HEK293 (cell line): ENCODE measurements at regions not wholly inside any gene's neighbourhood (a gene's known extent, or its start where the extent isn't known, plus 50 kb on each side); places are given as distances from the start of the nearest gene placed in this dataset.

Experiments
- CTCF ChIA-PET: fragments of 350-600 bp; formaldehyde crosslinking; extraction: SDS; loops from one replicate; lab custom pipeline; 2021; ENCODE audit warnings: antibody characterized with exemption; lab: Yijun Ruan, JAX
- POLR2A ChIA-PET: fragments of 300-600 bp; formaldehyde crosslinking; extraction: SDS; loops from one replicate; lab custom pipeline; 2020; ENCODE audit warnings: antibody characterized with exemption, inconsistent platforms; lab: Yijun Ruan, JAX
- H3K27ac ChIP-seq: fragments of 200-500 bp; sonication (Bioruptor generic); 2 replicates; pipeline ENCODE4 v1.5.1; 2014; ENCODE audit warnings: low read depth, low read length, control low read depth, inconsistent platforms; ENCODE audit errors: extremely low read depth
- H3K36me3 ChIP-seq, 2 experiments: fragments of 200-500 bp in 1 of 2; sonication (Bioruptor generic) in 1 of 2; 1 replicate in 1 of 2; 2 replicates in 1 of 2; pipeline ENCODE4 v1.5.1; 2014 to 2017; ENCODE audit warnings: inconsistent platforms in 2 of 2, low read length in 2 of 2; ENCODE audit not compliant: control insufficient read depth in 2 of 2, insufficient read depth in 1 of 2
- H3K4me1 ChIP-seq: fragments of 200-500 bp; sonication (Bioruptor generic); 2 replicates; pipeline ENCODE4 v1.5.1; 2014; ENCODE audit warnings: mild to moderate bottlenecking, low read length, inconsistent platforms; ENCODE audit not compliant: control insufficient read depth, insufficient read depth
- H3K4me3 ChIP-seq: 2 replicates; pipeline ENCODE4 v1.5.1; 2011; ENCODE audit warnings: low read depth, mild to moderate bottlenecking, control low read depth, low read length, moderate library complexity
- H3K9me3 ChIP-seq: fragments of 200-500 bp; sonication (Bioruptor generic); 2 replicates; pipeline ENCODE4 v1.5.1; 2014; ENCODE audit warnings: low read depth, low read length, inconsistent platforms; ENCODE audit not compliant: control insufficient read depth, insufficient read depth
- GLI4 ChIP-seq: fragments of 450-650 bp; formaldehyde crosslinking; IDR thresholded peaks from 2 replicates; pipeline ENCODE4 v1.5.1; 2016; ENCODE audit warnings: missing biosample characterization, missing genetic modification characterization
- KLF1 ChIP-seq: fragments of 450-650 bp; formaldehyde crosslinking; IDR thresholded peaks from 2 replicates; pipeline ENCODE4 v1.5.1; 2016; ENCODE audit warnings: missing biosample characterization, missing genetic modification characterization
- PRDM1 ChIP-seq: fragments of 450-650 bp; formaldehyde crosslinking; IDR thresholded peaks from 2 replicates; pipeline ENCODE4; 2016; ENCODE audit warnings: missing biosample characterization, missing genetic modification characterization
- PRDM6 ChIP-seq: fragments of 450-650 bp; formaldehyde crosslinking; IDR thresholded peaks from 2 replicates; pipeline ENCODE4 v1.5.1; 2017; ENCODE audit warnings: missing biosample characterization, missing genetic modification characterization
- REST ChIP-seq: fragments of 450-650 bp; formaldehyde crosslinking; IDR thresholded peaks from 2 replicates; pipeline ENCODE4 v1.5.1; 2016; ENCODE audit warnings: missing biosample characterization, missing genetic modification characterization
- ZFP69B ChIP-seq: fragments of 450-650 bp; formaldehyde crosslinking; IDR thresholded peaks from 2 replicates; pipeline ENCODE4 v1.5.1; 2016; ENCODE audit warnings: missing biosample characterization, missing genetic modification characterization
- ZNF132 ChIP-seq: fragments of 450-650 bp; formaldehyde crosslinking; IDR thresholded peaks from 2 replicates; pipeline ENCODE4 v1.5.1; 2017; ENCODE audit warnings: missing biosample characterization, missing genetic modification characterization, borderline replicate concordance
- ZNF140 ChIP-seq: fragments of 450-650 bp; formaldehyde crosslinking; IDR thresholded peaks from 2 replicates; pipeline ENCODE4 v1.5.1; 2016; ENCODE audit warnings: missing biosample characterization, missing genetic modification characterization
- ZNF146 ChIP-seq: fragments of 450-650 bp; formaldehyde crosslinking; IDR thresholded peaks from 2 replicates; pipeline ENCODE4 v1.5.1; 2016; ENCODE audit warnings: missing biosample characterization, missing genetic modification characterization
- ZNF155 ChIP-seq: fragments of 450-650 bp; formaldehyde crosslinking; IDR thresholded peaks from 2 replicates; pipeline ENCODE4 v1.5.1; 2016; ENCODE audit warnings: missing biosample characterization, missing genetic modification characterization
- ZNF157 ChIP-seq: fragments of 450-650 bp; formaldehyde crosslinking; IDR thresholded peaks from 2 replicates; pipeline ENCODE4 v1.5.1; 2016; ENCODE audit warnings: missing biosample characterization, missing genetic modification characterization
- ZNF175 ChIP-seq: fragments of 450-650 bp; formaldehyde crosslinking; IDR thresholded peaks from 2 replicates; pipeline ENCODE4 v1.5.1; 2016; ENCODE audit warnings: missing biosample characterization, missing genetic modification characterization
- ZNF248 ChIP-seq: fragments of 450-650 bp; formaldehyde crosslinking; IDR thresholded peaks from 2 replicates; pipeline ENCODE4 v1.5.1; 2017; ENCODE audit warnings: missing biosample characterization, missing genetic modification characterization
- ZNF292 ChIP-seq: fragments of 450-650 bp; formaldehyde crosslinking; IDR thresholded peaks from 2 replicates; pipeline ENCODE4 v1.5.1; 2016; ENCODE audit warnings: low read depth, missing biosample characterization, missing genetic modification characterization, borderline replicate concordance
- ZNF311 ChIP-seq: fragments of 450-650 bp; formaldehyde crosslinking; IDR thresholded peaks from 2 replicates; pipeline ENCODE4 v1.5.1; 2017; ENCODE audit warnings: missing biosample characterization, missing genetic modification characterization, borderline replicate concordance
- ZNF335 ChIP-seq: fragments of 450-650 bp; formaldehyde crosslinking; conservative IDR thresholded peaks from 2 replicates; pipeline ENCODE4 v1.5.1; 2016; ENCODE audit warnings: missing biosample characterization, missing genetic modification characterization
- ZNF350 ChIP-seq: fragments of 450-650 bp; formaldehyde crosslinking; IDR thresholded peaks from 2 replicates; pipeline ENCODE4 v1.5.0; 2017; ENCODE audit warnings: missing biosample characterization, mild to moderate bottlenecking, missing genetic modification characterization
- ZNF670 ChIP-seq: fragments of 450-650 bp; formaldehyde crosslinking; IDR thresholded peaks from 2 replicates; pipeline ENCODE4 v1.5.1; 2016; ENCODE audit warnings: missing biosample characterization, missing genetic modification characterization, low read depth
- ZNF792 ChIP-seq: fragments of 450-650 bp; formaldehyde crosslinking; IDR thresholded peaks from 2 replicates; pipeline ENCODE4 v1.5.1; 2016; ENCODE audit warnings: missing biosample characterization, missing genetic modification characterization
- TF ChIP-seq, protein P1 (sequence below): fragments of 450-650 bp; formaldehyde crosslinking; IDR thresholded peaks from 2 replicates; pipeline ENCODE4 v1.5.1; 2016; ENCODE audit warnings: missing biosample characterization, missing genetic modification characterization

- H3K9me3 ChIP-seq, result no peaks in the 10 kb centered on the region
- no peaks in the 10 kb centered on the region for H3K36me3 ChIP-seq
- H3K27ac ChIP-seq, result no peak overlapping the region
- POLR2A ChIA-PET, result no interaction called here
- no peak for TF ChIP-seq ZNF157
- TF ChIP-seq ZNF335 (tag by site-specific recombination), result 0 out of 2 replicates have a peak, but pooled peaks have one; percentile 22
- no peak for TF ChIP-seq ZNF248 (tag by site-specific recombination)
- H3K4me1 ChIP-seq, result 0 out of 2 replicates have a peak, but pooled peaks cover 3% of the 10 kb centered on the region
- no peak overlapping the region for H3K4me3 ChIP-seq
- CTCF ChIA-PET, result interaction anchor here (1.1 kb wide), 1 partner anchor 26 kb away, joined by 7 read pairs; no protein-coding TSS in a partner anchor
Observed at GRCh38 chr2:181152701-181153100, 172.3 kb downstream of the UBE2E3 start.

- ChIA-PET POLR2A (no interaction called here), CTCF (no interaction called here)
- Histone ChIP-seq H3K4me1 (0 out of 2 replicates have a peak, but pooled peaks cover 3% of the 10 kb centered on the region), H3K27ac (no peak overlapping the region), H3K36me3 (no peaks in the 10 kb centered on the region), H3K9me3 (no peaks in the 10 kb centered on the region), H3K4me3 (no peak overlapping the region)
- no peak for TF ChIP-seq ZNF311 (tag by site-specific recombination)
- TF ChIP-seq ZFP69B, result no peak
- no peak for TF ChIP-seq ZNF132 (tag by site-specific recombination)
- TF ChIP-seq, protein P1, sequence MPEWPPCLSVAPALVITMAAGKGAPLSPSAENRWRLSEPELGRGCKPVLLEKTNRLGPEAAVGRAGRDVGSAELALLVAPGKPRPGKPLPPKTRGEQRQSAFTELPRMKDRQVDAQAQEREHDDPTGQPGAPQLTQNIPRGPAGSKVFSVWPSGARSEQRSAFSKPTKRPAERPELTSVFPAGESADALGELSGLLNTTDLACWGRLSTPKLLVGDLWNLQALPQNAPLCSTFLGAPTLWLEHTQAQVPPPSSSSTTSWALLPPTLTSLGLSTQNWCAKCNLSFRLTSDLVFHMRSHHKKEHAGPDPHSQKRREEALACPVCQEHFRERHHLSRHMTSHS (tag by site-specific recombination), result no peak
- no peak for TF ChIP-seq ZNF146 (tag by site-specific recombination)
- TF ChIP-seq GLI4 (tag by site-specific recombination), result no peak
Observed at GRCh38 chr2:181153886-181154285, 173.5 kb downstream of the UBE2E3 start.

GRCh38 chr2:181157326-181157725, 176.9 kb downstream of the UBE2E3 start:
- no peak for TF ChIP-seq ZNF670
- no peak for TF ChIP-seq ZNF292
- no peak for TF ChIP-seq ZNF350
- TF ChIP-seq REST, result no peak
- TF ChIP-seq ZNF792 (tag by site-specific recombination), result no peak
- no peak for TF ChIP-seq ZNF140 (tag by site-specific recombination)
- TF ChIP-seq ZNF175 (tag by site-specific recombination), result no peak
- no peak for TF ChIP-seq KLF1 (tag by site-specific recombination)
- TF ChIP-seq PRDM1 (tag by site-specific recombination), result no peak
- TF ChIP-seq PRDM6 (tag by site-specific recombination), result no peak
- TF ChIP-seq ZNF155 (tag by site-specific recombination), result no peak
- CTCF ChIA-PET, result no interaction called here
- POLR2A ChIA-PET, result interaction anchor here (0.6 kb wide), 1 partner anchor 452 kb away, joined by 4 read pairs; no protein-coding TSS in a partner anchor
- H3K9me3 ChIP-seq, result no peaks in the 10 kb centered on the region
- H3K4me1 ChIP-seq, result 0 out of 2 replicates have a peak, but pooled peaks cover 3% of the 10 kb centered on the region
- H3K4me3 ChIP-seq, result no peak overlapping the region
- no peaks in the 10 kb centered on the region for H3K36me3 ChIP-seq
- no peak overlapping the region for H3K27ac ChIP-seq
